IMR-90 (cell line): ENCODE measurements at regions not wholly inside any gene's neighbourhood (a gene's known extent, or its start where the extent isn't known, plus 50 kb on each side); places are given as distances from the start of the nearest gene placed in this dataset.

Source experiments
- ATAC-seq: fragments of 200-7000 bp; cut with Tn5 transposase; 2 replicates; pipeline ENCODE4 v1.9.1; 2020; ENCODE audit warnings: low read depth, mild to moderate bottlenecking, moderate library complexity
- BruUV-seq: library from RNA; stranded (reverse); fragments of 400-500 nt; replicated peaks from 2 replicates; lab custom pipeline; 2021; lab: Mats Ljungman, UMichigan
- CTCF ChIA-PET: fragments of 300-600 bp; formaldehyde crosslinking; extraction: SDS; loops from one replicate; lab custom pipeline; 2021; ENCODE audit warnings: antibody characterized with exemption; lab: Yijun Ruan, JAX
- POLR2A ChIA-PET: fragments of 300-600 bp; sonication (Branson Sonifier 250); formaldehyde crosslinking; loops from one replicate; lab custom pipeline; 2022; ENCODE audit warnings: antibody characterized with exemption; ENCODE audit not compliant: unreplicated experiment; lab: Charles Lee
- DNase-seq: peaks from one replicate; pipeline ENCODE4 v3.0.0; 2013
- H2AFZ ChIP-seq: replicated peaks from 2 replicates; pipeline ENCODE3; 2013; ENCODE audit warnings: low read length, mild to moderate bottlenecking; ENCODE audit not compliant: poor library complexity
- H2AK5ac ChIP-seq: 2 replicates; pipeline ENCODE4 v1.6.1; 2013; ENCODE audit warnings: low read depth, low read length, inconsistent platforms
- H2AK9ac ChIP-seq: replicated peaks from 2 replicates; pipeline ENCODE3; 2013; ENCODE audit warnings: mild to moderate bottlenecking, low read depth, low read length, moderate library complexity; ENCODE audit not compliant: poor library complexity
- H2BK120ac ChIP-seq: 2 replicates; pipeline ENCODE4 v1.6.1; 2013; ENCODE audit warnings: low read depth, low read length, inconsistent platforms
- H2BK15ac ChIP-seq: 3 replicates; pipeline ENCODE4 v1.6.1; 2013; ENCODE audit warnings: low read depth, low read length, inconsistent platforms
- H2BK20ac ChIP-seq: 2 replicates; pipeline ENCODE4 v1.6.1; 2013; ENCODE audit warnings: low read depth, mild to moderate bottlenecking, inconsistent platforms, low read length, moderate library complexity
- H2BK5ac ChIP-seq: 2 replicates; pipeline ENCODE4 v1.6.1; 2013; ENCODE audit warnings: mild to moderate bottlenecking, low read depth, low read length, inconsistent platforms; ENCODE audit not compliant: poor library complexity, severe bottlenecking
- H3K14ac ChIP-seq: replicated peaks from 2 replicates; pipeline ENCODE4 v1.6.1; 2013; ENCODE audit warnings: low read depth, low read length, inconsistent platforms
- H3K18ac ChIP-seq: 2 replicates; pipeline ENCODE4 v1.6.1; 2013; ENCODE audit warnings: low read depth, low read length, control low read depth
- H3K23ac ChIP-seq: 2 replicates; pipeline ENCODE4 v1.6.1; 2013; ENCODE audit warnings: low read depth, low read length, inconsistent platforms
- H3K27ac ChIP-seq: 2 replicates; pipeline ENCODE4 v1.5.1; 2013; ENCODE audit warnings: mild to moderate bottlenecking, control low read depth, low read length; ENCODE audit not compliant: insufficient read depth
- H3K27me3 ChIP-seq: 2 replicates; pipeline ENCODE4 v1.6.1; 2013; ENCODE audit warnings: low read length; ENCODE audit not compliant: control insufficient read depth, insufficient read depth
- H3K36me3 ChIP-seq: 2 replicates; pipeline ENCODE4 v1.6.1; 2013; ENCODE audit warnings: low read length, mixed read lengths; ENCODE audit not compliant: control insufficient read depth, insufficient read depth
- H3K4ac ChIP-seq: 2 replicates; pipeline ENCODE4 v1.6.1; 2013; ENCODE audit warnings: low read depth, low read length, inconsistent platforms
- H3K4me1 ChIP-seq: 2 replicates; pipeline ENCODE4 v1.6.1; 2013; ENCODE audit warnings: low read length, mixed read lengths; ENCODE audit not compliant: control insufficient read depth, insufficient read depth
- H3K4me2 ChIP-seq: 2 replicates; pipeline ENCODE4 v1.6.1; 2013; ENCODE audit warnings: low read depth, mild to moderate bottlenecking, control low read depth, low read length, moderate library complexity
- H3K4me3 ChIP-seq: 2 replicates; pipeline ENCODE4 v1.5.1; 2013; ENCODE audit warnings: low read depth, mild to moderate bottlenecking, control low read depth, low read length, moderate library complexity; ENCODE audit not compliant: insufficient read depth
- H3K56ac ChIP-seq: 2 replicates; pipeline ENCODE4 v1.6.1; 2013; ENCODE audit warnings: low read length, inconsistent platforms; ENCODE audit not compliant: insufficient read depth; ENCODE audit errors: extremely low read depth
- H3K79me1 ChIP-seq, 2 experiments: 2 replicates each; pipeline ENCODE4 v1.6.1; 2013; ENCODE audit warnings: low read length in 2 of 2, inconsistent platforms in 1 of 2, low read depth in 1 of 2
- H3K9ac ChIP-seq: 2 replicates; pipeline ENCODE4 v1.6.1; 2013; ENCODE audit warnings: low read depth, low read length, control low read depth
- H3K9me1 ChIP-seq: 2 replicates; pipeline ENCODE4 v1.6.1; 2013; ENCODE audit warnings: low read length, inconsistent platforms; ENCODE audit not compliant: insufficient read depth
- H3K9me3 ChIP-seq: 2 replicates; pipeline ENCODE4 v1.6.1; 2013; ENCODE audit warnings: low read length; ENCODE audit not compliant: control insufficient read depth, insufficient read depth
- H4K20me1 ChIP-seq: 2 replicates; pipeline ENCODE4 v1.6.1; 2013; ENCODE audit warnings: low read length, inconsistent platforms; ENCODE audit not compliant: insufficient read depth
- H4K5ac ChIP-seq: 2 replicates; pipeline ENCODE4 v1.6.1; 2013; ENCODE audit warnings: mild to moderate bottlenecking, low read depth, low read length, control low read depth
- H4K8ac ChIP-seq, 2 experiments: 2 replicates each; pipeline ENCODE4 v1.6.1; 2013; ENCODE audit warnings: low read depth in 2 of 2, low read length in 2 of 2, control low read depth in 1 of 2, inconsistent platforms in 1 of 2
- H4K91ac ChIP-seq: 2 replicates; pipeline ENCODE4 v1.6.1; 2013; ENCODE audit warnings: low read depth, low read length, inconsistent platforms; ENCODE audit not compliant: insufficient read depth
- CEBPB ChIP-seq: IDR thresholded peaks from 2 replicates; pipeline ENCODE4 v1.6.1; 2012; ENCODE audit warnings: low read depth, low read length, improper control_type of control experiment
- WGBS, 2 experiments: methylation state at CpG; one replicate each; pipeline versions ENCODE4 v1.1.5 to v1.1.7; 2013; ENCODE audit warnings: missing lambda C conversion rate in 2 of 2; ENCODE audit not compliant: insufficient read length in 1 of 2; ENCODE audit errors: extremely low coverage in 2 of 2; 5-methylcytosine and 5-hydroxymethylcytosine counted together
- dilution Hi-C: fragments of 300-500 bp; cut with HindIII; formaldehyde crosslinking; loops from one replicate; pipeline ENCODE4 v1.14.3; 2018; ENCODE audit warnings: low sequenced_read_pairs; ENCODE audit not compliant: unreplicated experiment
- in situ Hi-C: fragments of 300-500 bp; cut with MboI; formaldehyde crosslinking; loops from 3 replicates; pipeline ENCODE4 v1.14.3; 2019; ENCODE audit warnings: low sequenced_read_pairs, inconsistent platforms, mixed read lengths
- intact Hi-C: fragments of 100-400 bp; cut with micrococcal nuclease; formaldehyde crosslinking; loops from 2 replicates; pipeline ENCODE4 v1.10.0; 2022
- TF ChIP-seq, protein P1 (sequence below): conservative IDR thresholded peaks from 2 replicates; pipeline ENCODE4 v1.5.1; 2012; ENCODE audit warnings: mild to moderate bottlenecking, low read depth, low read length, improper control_type of control experiment

GRCh38 chr6:134707342-134708031 is 242.4 kb downstream of the ALDH8A1 start:
- H3K79me1 ChIP-seq = no peaks in the 10 kb centered on the region
- peak overlapping the region; percentile 22 to 59; a peak in 2 of 4 replicates for H4K8ac ChIP-seq
- no TSS peak for BruUV-seq
- no peak overlapping the region for H2AK9ac ChIP-seq
- H3K56ac ChIP-seq = peak overlapping the region; percentile 31; the same call in 1 of the 2 replicates
- POLR2A ChIA-PET = no interaction called here
- WGBS, 2 experiments = no CpG with 5 or more reads among the region's 5 CpGs
- peak; percentile 66 for DNase-seq
- in situ Hi-C loops = no loop called here
- intact Hi-C loops = loop anchor here (1.0 kb wide), 1 partner anchor 533 kb away; no protein-coding TSS in a partner anchor
- H3K9ac ChIP-seq = peak overlapping the region; percentile 23; the same call in 1 of the 2 replicates
- H4K20me1 ChIP-seq = no peaks in the 10 kb centered on the region
- peak overlapping the region; percentile 58; the same call in 1 of the 2 replicates for H3K27ac ChIP-seq
- ATAC-seq = peak; percentile 51
- peak overlapping the region; percentile 83 for H4K91ac ChIP-seq
- peak overlapping the region; percentile 52 for H4K5ac ChIP-seq
- peak overlapping the region; percentile 33; the same call in 1 of the 2 replicates for H3K4me2 ChIP-seq
- H2AK5ac ChIP-seq = peak overlapping the region; percentile 37
- peak overlapping the region; percentile 78 for H2BK120ac ChIP-seq
- 0 out of 2 replicates have a peak, but pooled peaks cover 4% of the 10 kb centered on the region for H3K9me1 ChIP-seq
- H3K9me3 ChIP-seq = no peaks in the 10 kb centered on the region
- H3K4me3 ChIP-seq = no peak overlapping the region
- dilution Hi-C loops = no loop called here
- H3K27me3 ChIP-seq = no peaks in the 10 kb centered on the region
- H2BK5ac ChIP-seq = peak overlapping the region; percentile 67
- H3K14ac ChIP-seq = peak overlapping the region; percentile 88
- peak overlapping the region; percentile 74 for H3K4ac ChIP-seq
- TF ChIP-seq, protein P1, sequence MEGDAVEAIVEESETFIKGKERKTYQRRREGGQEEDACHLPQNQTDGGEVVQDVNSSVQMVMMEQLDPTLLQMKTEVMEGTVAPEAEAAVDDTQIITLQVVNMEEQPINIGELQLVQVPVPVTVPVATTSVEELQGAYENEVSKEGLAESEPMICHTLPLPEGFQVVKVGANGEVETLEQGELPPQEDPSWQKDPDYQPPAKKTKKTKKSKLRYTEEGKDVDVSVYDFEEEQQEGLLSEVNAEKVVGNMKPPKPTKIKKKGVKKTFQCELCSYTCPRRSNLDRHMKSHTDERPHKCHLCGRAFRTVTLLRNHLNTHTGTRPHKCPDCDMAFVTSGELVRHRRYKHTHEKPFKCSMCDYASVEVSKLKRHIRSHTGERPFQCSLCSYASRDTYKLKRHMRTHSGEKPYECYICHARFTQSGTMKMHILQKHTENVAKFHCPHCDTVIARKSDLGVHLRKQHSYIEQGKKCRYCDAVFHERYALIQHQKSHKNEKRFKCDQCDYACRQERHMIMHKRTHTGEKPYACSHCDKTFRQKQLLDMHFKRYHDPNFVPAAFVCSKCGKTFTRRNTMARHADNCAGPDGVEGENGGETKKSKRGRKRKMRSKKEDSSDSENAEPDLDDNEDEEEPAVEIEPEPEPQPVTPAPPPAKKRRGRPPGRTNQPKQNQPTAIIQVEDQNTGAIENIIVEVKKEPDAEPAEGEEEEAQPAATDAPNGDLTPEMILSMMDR = no peak
- peak; percentile 58 for TF ChIP-seq CEBPB
- H3K4me1 ChIP-seq = peaks cover 12% of the 10 kb centered on the region
- peak overlapping the region; percentile 80 for H3K23ac ChIP-seq
- peak overlapping the region; percentile 24; the same call in 2 of the 3 replicates for H2BK15ac ChIP-seq
- CTCF ChIA-PET = interaction anchor here (1.0 to 1.2 kb wide), 3 partner anchors 12 to 529 kb away, joined by 3 to 4 read pairs (median 3); no protein-coding TSS in a partner anchor
- H2BK20ac ChIP-seq = peak overlapping the region; percentile 96
- H3K36me3 ChIP-seq = no peaks in the 10 kb centered on the region
- H2AFZ ChIP-seq = no peak overlapping the region
- H3K18ac ChIP-seq = peak overlapping the region; percentile 86
